GM18508 (cell line): ENCODE measurements at regions not wholly inside any gene's neighbourhood (a gene's known extent, or its start where the extent isn't known, plus 50 kb on each side); places are given as distances from the start of the nearest gene placed in this dataset.
"Not testable (repeated sequence)": the region's sequence is repeated elsewhere in the genome, so short reads cannot be mapped to it uniquely, and the experiment has no call there.

Experiments
- ATAC-seq: cut with Tn5 transposase; IDR thresholded peaks from one replicate; pipeline ENCODE4 v1.9.1; 2021; ENCODE audit warnings: moderate number of reproducible peaks; ENCODE audit not compliant: insufficient read depth, unreplicated experiment

DNA sequence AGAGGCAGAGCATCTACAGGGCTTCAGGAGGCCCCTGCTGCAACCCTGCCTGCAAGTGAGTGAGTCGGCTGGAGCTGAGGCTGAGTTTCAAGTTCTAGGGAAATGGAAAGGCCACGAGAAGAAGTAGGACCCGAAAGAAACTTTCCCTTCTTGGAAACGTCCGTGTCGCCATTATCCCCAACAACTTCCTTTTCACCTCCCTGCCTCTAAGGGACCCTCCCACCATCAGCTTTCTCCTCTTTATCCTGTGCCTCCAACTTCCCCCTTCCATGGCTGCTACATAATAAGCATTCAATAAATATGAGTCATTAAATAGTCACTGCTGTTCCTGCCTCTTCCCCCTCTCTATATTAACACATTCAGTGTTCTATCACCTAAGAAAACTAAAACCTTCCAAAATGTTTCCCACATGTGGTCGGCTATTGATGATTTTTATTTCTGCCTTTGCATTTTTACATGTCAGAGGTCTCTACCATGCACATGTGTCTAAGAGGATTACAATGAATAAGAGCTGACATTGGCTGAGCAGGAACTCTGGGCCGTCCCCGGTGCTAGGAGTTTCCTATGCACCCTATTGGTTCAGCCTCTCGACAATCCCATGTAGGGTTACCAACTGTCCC is 115.9 kb upstream of the TNRC6C start:
- no peak for ATAC-seq

GRCh38 chr17:77843255-77843895 is 115.1 kb upstream of the TNRC6C start:
- not testable (repeated sequence) for ATAC-seq

- ATAC-seq: no peak
These were observed 114.6 kb upstream of the TNRC6C start for GRCh38 chr17:77843896-77844295.

GRCh38 chr17:77844681-77845080 is 113.8 kb upstream of the TNRC6C start:
- ATAC-seq: no peak

- ATAC-seq: no peak
These were observed 112.8 kb upstream of the TNRC6C start for GRCh38 chr17:77845541-77846225.

DNA sequence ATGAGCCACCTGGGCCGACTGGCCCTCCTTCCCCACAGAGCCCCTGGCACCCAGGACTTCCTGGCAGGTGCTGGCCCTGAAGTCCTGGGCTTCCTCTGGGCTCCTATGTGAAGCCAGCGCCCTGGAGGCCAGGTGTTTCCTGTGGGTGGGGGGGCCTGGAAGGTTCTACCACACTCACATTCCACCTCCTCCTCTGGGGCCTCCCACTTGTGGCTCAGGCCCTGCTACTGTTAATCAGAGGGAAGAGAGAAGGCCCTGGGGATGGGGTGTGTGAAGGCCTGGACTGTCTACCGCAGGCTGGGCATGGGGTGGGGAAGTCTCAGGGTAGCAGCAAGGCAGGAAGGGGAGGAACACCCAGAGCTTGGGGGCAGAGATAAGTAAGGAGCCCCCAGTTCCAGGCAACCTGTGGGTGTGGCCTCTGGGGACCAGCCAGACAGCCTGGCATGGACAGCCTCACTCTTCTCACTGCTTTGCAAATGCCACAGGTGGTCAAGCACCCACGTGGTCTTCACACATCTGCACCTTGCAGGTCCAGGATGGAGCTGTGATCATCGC is 111.9 kb upstream of the TNRC6C start:
- ATAC-seq: no peak

GRCh38 chr17:77847221-77848085 is 111.0 kb upstream of the TNRC6C start:
- ATAC-seq: no peak

DNA sequence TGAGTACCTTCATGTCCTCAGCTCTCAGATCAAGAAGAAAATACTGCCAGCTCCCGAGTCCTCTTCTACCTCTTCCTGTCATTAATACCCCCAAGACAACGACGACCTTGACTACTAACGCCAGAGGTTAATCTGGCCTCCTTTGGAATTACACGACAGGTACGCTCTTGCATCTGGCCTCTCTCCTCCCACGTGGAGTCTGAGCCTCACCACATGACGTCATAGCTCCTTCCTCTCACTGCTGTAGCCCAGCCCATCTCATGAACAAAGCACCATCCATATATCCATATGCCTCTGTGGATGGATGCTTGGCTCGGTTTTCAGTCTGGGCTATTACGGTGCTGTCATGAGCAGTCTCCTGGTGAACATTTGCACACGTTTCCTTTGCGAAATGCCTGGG is 110.2 kb upstream of the TNRC6C start:
- ATAC-seq: no peak

DNA sequence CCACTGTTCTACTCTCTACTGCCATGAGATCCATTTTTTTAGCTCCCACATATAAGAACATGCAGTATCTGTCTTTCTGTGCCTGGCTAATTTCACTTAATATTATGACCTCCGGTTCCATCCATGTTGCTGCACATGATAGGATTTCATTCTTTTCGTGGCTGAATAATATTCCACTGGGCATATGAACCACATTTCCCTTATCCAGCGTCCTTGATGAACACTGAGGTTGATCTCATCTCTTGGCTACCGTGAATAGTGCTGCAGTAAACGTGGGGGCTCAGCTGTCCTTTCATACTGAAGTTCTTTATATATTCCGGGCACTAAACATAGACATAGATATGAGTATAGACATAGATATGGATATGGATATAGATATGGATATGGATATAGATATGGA is 109.3 kb upstream of the TNRC6C start:
- no peak for ATAC-seq

DNA sequence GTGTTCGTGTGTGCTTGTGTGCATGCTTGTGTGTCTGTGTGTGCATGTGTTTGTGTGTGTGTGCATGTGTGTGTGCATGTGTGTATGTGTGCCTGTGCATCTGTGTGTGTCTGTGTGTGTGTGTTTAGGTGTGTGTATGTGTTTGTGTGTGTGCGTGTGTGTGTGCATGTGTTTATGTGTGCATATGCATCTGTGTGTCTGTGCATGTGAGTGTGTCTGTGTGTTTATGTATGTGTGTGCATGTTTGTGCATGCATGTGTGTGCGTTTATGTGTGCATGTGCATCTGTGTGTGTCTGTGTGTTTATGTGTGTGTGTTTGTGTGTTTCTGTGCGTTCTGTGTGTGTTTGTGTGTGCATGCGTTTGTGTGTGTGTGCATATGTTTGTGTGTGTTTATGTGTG is 106.6 kb upstream of the TNRC6C start:
- no peak for ATAC-seq

DNA sequence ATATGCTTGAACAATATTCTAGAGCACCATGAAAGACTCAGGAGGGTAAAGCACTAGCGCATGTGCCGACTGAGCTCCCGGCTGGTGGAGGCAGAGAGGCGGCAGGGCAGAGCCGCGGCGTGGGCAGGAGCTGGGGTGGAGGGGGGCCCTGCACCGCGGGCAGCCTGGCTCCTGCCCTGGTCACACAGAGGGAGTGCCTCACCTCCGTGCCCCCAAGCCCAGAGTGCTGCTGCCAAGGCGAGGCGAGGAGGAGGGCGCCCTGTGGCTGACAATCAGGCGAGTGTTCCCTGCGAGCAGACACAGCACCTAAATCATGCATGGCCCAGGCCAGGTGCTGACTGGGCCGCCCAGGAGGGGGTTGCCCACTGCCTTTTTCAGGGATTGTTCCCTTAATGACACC is 105.8 kb upstream of the TNRC6C start:
- no peak for ATAC-seq

DNA sequence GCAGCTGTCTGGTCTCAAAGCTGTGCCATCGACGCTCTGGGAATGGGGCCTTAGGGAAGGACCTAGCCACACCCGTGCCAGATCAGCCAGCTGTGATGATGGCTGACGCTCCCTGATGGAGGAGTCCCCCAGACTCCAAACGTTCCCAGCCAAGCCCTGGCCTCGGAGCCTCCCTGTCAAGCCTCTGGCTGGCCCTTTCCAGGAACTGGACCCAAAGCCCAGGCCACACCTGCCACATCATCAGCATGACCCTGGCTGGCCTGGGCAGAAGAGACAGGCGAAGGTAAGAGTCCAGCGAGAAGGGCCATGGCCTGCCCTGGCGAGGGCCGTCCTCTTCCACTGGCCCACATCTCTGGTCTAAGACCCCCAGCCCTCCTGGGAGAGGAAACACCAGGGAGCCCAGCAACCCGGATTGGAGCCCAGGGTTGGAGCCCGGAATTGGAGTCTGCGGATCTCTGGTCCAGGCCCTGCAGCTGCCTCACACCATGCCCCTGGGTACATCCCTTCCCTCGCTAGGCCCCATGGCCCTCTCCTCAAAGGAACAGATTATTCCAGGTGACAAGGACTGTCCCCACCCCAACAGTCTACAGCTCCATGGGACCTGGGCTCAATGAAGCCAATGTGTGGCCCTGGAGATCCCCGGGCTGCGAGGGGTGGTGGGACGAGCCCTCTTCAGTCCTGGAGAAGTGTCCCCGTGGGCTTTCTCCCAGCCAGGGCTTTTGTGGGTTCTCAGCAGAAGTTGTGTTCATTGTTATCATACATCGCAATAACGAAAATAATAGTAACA is 105.1 kb upstream of the TNRC6C start:
- ATAC-seq: no peak

DNA sequence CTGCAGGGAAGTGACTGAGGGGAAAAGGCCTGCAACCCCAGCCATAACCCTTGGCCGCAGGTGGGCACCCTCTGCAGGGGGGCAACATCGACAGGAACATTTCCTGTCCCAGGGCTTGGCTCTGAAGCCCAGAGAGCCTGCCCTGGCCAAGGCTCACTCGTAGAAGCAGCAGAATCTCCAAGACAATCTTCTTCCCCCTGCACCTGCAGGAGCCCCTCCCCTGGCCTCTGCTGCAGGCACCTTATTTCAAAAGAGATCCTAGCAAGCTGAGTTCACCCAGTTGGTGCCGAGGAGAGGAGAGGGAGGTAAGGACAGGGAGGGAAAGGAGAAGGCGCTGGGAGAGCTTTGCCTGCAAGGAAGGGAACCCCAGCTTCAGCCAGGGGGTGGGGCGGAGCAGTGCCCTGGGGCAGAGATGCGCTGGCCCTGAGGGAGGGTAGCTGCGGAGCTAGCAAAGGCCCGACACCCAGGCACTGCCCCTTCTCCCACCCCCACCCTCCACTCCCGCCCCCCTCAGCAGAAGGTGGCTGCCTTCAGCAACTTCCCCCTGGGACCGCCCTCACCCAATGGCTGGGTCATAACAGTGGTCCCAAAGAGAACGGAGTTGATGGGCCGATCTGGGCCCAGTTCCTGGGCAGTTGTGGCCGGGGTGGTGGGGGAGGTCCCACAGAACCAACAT is 104.3 kb upstream of the TNRC6C start:
- ATAC-seq: no peak

DNA sequence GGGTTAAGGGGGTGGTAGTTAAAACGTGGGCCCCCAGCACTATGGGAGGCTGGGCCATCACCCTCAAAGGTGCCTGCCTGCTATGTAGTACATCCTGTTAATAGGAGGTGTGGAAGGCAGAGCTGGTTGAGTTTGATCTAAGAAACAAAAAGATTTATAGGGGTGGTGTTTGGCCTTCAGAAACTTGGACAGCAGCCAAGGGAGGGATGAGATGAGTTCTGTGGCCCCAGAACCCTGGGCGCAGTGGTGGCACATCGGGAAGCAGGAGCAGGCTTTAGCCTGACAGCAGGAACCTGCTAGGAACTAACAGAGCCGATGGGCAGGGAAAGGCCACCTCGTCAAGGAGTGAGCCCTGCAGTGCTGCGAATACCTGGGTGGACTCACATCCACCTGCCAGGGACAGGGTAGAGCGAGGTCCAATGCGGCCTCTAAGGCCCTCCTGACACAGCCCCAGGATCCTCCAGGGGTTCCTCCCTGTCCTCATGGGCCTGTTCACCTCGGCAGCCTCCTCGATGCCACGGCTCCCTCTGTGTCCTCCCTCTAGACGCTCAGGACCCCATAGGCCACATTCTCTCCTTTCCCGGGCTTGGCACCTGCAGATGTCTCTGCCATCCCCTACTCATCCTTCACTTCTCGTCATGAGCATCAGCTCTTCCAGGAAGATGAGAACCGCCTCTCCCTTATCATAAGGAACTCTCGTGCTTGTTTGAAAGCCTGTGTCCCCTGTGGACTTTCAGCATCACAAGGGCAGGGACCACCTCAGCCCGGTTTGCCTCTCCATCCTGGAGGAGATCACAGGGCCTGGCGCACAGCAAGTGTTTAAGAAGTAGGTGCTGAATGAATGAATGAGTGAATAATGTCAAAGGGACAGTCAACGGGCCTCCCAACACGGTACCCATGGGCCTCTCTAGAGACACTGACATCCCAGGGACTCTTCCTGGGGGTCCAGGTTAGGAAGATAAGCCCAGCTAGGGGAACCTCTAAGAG is 103.5 kb upstream of the TNRC6C start:
- no peak for ATAC-seq

DNA sequence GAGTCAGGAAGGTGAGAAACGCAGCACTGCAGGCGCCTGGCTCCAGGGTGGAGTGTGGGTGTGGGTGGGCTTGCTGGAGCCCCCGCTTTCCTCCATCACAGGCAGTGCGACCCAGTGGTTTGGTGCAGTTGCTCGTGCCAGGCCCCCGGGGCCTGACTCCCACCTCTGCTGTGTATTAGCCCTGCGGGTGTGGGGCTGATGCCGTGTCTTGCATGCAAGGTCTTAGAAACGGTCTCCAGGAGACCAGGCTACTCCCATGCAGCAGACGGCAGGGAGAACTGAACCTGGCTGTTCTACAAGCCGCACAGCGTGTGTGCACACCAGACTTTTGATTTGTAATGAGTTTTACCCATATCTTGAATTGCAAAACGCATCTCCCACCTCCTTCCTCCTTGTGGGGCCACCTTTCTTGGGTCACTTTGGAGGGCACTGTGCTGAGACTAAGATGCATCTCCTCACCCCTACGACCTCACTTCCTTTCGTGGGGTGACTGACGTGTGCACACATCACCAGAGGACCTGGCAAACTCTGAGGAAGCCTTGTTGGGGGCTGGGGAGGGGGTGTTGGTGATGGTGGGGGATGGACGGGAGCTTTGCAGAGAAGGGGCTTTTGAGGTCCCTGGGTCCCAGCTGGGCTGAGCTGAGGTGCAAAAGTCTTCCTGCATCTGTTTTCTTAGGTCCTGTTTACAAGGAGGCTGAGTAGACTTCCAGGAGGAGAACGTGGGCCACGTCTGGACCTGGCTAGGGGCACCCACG is 101.8 kb upstream of the TNRC6C start:
- ATAC-seq: no peak

- no peak for ATAC-seq
These were observed 101.3 kb upstream of the TNRC6C start for GRCh38 chr17:77857306-77857555.

DNA sequence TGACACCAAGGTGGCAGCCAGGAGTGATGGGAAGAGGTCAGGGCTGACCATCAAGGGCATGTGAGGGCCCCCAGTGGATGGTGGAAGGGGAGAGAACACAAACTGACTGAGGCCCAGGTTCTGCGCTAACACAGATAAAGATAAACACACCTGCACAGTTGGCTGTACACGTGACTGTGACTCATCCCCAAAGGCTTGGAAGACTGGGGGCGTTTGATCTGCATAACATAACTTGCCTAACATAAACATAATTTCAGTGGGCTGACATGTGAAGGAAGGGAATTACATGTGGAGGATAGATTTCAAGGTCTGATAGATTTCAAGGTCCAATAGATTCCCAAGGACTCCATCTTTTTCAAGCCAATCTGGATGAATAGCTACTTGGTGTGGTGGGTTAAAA is 100.9 kb upstream of the TNRC6C start:
- ATAC-seq: no peak
